HG02884 (cell line): ENCODE measurements at regions not wholly inside any gene's neighbourhood (a gene's known extent, or its start where the extent isn't known, plus 50 kb on each side); places are given as distances from the start of the nearest gene placed in this dataset.
"Not testable (repeated sequence)": the region's sequence is repeated elsewhere in the genome, so short reads cannot be mapped to it uniquely, and the experiment has no call there.

Experiments
- ATAC-seq: cut with Tn5 transposase; IDR thresholded peaks from one replicate; pipeline ENCODE4 v1.9.1; 2021; ENCODE audit warnings: mild to moderate bottlenecking, moderate library complexity; ENCODE audit not compliant: unreplicated experiment

DNA sequence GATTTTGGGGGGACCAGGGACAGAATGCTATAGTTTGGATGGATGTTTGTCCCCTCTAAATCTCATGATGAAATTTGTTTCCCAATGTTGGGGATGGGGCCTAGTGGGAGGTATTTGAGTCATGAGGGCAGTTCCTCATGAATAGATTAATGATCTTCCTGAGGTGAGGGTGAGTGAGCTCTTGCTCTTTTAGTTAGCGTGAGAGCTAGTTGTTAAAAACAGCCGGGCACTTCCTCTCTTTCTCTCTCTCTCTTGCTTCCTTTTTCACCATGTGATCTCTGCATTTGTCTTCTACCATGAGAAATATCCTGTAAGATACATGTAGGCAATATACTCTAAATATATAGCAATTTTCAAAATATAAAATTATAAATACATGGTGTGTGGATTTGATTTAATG, 290.8 kb upstream of the PCDH9 start:
- ATAC-seq = no peak

DNA sequence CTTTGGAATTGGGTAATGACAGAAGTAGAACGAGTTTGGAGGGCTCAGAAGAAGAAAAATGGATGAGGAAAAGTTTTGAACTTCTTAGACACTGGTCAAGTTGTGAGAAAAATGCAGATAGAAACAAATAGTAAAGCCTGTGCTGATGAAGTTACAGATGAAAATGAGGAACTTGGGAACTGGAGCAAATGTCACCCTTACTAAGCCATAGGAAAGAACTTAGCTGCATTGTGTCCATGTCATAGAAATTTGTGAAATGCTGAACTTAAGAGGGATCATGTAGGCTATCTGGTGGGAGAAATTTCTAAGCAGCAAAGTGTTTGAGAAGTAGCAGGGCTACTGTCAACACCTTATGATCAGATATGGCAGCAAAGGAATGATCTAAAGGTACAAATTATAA, 289.2 kb upstream of the PCDH9 start:
- ATAC-seq = no peak

DNA sequence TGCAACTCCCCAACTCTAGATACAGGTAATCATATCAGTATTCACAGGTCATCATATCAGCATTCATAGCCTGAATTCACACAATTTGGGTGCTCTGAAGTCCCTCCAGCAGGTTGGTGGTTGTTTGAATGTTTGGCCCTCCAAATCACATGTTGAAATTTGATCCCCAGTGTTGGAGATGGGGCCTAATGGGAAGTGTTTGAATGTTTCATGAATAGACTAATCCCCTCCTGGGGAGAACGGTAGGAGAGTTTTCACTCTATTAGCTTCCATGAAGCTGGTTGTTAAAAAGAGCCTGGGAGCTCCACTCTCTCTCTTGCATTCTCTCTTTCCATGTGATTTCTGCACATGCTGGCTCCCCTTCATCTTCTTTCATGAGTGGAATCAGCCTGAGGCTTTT, 288.6 kb upstream of the PCDH9 start:
- no peak for ATAC-seq

GRCh38 chr13:67515895-67516294, 285.8 kb upstream of the PCDH9 start:
- peak; percentile 66 for ATAC-seq

DNA sequence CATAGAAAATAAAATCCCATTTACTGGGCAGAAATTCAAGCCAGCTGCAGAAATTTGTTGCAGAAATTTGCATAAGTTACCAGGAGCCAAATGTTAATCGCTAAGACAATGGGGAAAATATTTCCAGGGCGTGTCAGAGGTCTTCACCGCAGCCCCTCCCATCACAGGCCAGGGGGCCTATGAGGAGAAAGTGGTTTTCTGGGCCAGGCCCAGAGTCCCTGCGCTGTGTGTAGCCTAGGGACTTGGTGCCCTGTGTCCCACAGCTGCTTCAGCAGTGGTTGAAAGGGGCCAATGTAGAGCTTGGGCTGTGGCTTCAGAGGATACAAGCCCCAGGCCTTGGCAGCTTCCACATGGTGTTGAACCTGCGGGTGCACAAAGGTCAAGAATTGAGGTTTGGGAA, 278.9 kb upstream of the PCDH9 start:
- no peak for ATAC-seq

GRCh38 chr13:67508275-67508674, 278.1 kb upstream of the PCDH9 start:
- ATAC-seq = not testable (repeated sequence)

- no peak for ATAC-seq
Observed at GRCh38 chr13:67506407-67506806, 276.3 kb upstream of the PCDH9 start.

- ATAC-seq = no peak
Observed at GRCh38 chr13:67505376-67505775, 275.2 kb upstream of the PCDH9 start.

- no peak for ATAC-seq
Observed at GRCh38 chr13:67498948-67499347, 268.8 kb upstream of the PCDH9 start.

DNA sequence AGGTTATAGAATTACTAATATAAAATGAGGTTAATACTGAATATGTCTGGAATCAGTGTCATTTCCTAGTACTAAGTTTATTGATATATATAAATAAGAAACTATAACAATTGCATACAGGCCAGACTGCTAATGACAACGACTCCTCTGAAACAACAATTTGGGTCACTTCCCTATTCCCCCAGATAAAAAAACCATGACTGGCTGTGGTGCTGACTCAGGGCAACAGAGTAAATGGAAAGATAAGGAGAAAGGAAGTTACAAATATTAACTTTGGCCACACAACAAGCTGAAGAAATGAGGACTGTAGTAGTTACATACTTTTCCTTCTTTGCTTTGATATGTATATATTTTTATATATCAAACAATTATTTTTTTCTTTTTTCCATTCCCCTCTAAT, 263.7 kb upstream of the PCDH9 start:
- no peak for ATAC-seq

DNA sequence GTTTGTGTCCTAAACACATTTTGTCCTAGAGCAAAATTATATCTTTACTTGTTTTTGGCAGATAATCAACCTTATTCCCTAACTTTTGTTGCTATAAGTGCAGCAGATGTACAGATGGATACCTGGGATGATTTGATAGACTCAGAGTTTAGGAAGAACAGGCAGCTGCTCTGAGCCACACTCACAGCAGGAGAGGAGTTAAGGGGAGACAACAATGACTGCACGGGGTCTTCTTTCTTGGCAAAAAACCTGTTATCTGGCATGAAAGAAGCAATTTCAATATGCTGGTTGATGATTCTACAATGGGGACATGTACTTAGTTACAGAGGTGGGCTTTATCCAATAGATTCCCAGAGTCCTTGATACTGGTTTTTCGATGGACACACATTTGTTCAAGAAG, 258.9 kb upstream of the PCDH9 start:
- ATAC-seq = no peak

GRCh38 chr13:67481445-67481844, 251.3 kb upstream of the PCDH9 start:
- no peak for ATAC-seq

DNA sequence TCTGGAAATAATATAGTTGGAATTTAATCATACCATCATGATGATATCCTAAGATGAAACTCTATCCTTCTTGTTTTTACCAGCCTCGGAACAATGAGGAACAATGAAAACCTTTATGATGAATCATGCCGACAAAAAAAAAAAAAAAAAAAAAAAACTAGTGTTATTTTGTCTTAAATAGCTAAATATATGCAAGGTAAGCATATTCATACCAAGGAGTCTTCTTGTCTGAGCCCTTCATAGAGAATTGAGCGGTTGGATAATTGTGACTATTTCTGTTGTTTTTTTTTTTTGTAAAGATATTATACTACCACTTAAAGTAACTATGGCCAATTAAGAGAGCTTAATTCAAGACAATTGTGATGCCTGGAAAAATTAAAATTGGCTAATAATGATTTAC, 244.0 kb upstream of the PCDH9 start:
- ATAC-seq = no peak

GRCh38 chr13:67469623-67470022, 239.5 kb upstream of the PCDH9 start:
- no peak for ATAC-seq

- no peak for ATAC-seq
Observed at GRCh38 chr13:67466569-67466968, 236.4 kb upstream of the PCDH9 start.

DNA sequence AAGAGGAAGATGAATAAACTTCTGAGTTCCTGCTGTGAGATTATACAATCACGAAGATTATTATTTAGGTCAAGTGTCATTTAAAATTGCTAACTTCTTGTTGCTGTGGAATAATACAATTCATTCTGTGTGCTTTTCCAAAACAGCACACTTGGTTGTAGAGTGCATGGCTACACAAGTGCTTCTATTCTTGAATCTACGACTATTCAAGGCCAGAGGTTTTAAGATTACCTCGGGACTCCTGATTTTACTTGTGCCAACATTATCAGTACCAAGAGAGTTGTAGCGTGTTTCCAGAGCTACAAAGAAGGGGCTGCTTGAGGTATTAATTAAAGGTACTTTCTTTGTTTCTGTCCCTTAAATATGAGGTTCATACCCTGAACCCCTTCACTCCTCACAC, 234.0 kb upstream of the PCDH9 start:
- ATAC-seq = no peak

GRCh38 chr13:67462098-67462497, 232.0 kb upstream of the PCDH9 start:
- ATAC-seq = no peak

DNA sequence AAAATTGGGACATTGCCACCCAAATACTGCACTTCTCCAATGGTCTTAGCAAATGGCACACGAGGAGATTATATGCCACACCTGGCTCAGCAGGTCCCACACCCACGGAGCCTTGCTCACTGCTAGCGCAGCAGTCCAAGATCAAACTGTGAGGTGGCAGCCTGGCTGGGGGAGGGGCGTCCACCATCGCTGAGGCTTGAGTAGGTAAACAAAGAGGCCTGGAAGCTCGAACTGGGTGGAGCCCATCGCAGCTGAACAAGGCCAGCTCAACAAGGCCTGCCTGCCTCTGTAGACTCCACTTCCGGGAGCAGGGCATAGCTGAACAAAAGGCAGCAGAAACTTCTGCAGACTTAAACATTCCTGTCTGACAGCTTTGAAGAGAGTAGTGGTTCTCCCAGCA, 222.4 kb upstream of the PCDH9 start:
- ATAC-seq = not testable (repeated sequence)

GRCh38 chr13:67445436-67445835, 215.3 kb upstream of the PCDH9 start:
- no peak for ATAC-seq

DNA sequence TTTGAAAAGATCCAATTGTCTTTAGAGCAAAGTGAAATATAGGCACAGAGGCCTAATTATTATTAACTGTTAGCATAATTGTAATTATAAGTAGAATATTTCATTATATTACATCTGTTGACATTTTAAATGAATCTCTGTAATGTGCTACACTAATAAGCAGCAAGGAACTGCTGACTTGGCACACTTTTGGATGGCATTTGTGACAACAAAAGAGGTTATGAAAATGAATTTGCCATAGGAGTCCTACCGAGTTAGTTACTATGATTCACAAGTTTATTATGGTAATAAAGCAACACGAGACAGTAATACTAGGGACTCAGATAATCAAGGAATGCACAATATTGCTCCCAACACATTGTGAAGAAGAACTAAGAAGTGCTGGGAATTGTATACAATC, 213.8 kb upstream of the PCDH9 start:
- ATAC-seq = no peak

DNA sequence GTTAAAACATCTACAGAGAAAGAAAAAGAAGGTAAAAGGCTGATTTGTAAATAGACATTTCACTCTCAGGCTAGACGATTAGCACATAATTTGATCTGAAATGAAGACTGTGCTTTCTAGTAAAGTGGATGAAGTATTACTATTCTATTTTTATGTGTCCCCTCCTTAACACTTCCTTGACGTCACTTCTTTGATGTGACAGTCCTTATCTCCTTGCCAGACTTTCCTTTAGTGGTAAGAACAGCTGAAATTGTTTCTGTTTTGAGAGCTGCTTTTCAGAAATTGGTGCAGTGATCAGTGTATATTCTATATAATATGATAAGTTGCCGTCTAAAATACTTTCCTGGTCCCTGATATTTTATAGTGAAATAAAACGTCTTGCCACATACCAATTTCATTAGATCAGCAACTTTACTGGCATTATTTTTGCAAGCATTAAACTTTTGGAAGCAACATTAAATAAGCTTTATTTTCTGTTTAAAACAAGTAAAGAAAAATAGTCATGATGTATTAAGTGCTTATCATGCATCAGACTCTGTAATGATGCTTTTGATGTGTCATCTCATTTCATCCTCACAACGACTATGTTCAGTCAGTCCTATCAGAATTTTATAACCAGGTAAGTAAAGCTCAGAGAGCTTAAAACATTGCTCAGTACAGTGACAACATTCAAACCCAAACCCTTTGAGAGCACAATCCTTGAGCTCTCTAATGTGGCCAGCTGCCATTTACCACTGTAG, 210.3 kb upstream of the PCDH9 start:
- ATAC-seq = no peak

DNA sequence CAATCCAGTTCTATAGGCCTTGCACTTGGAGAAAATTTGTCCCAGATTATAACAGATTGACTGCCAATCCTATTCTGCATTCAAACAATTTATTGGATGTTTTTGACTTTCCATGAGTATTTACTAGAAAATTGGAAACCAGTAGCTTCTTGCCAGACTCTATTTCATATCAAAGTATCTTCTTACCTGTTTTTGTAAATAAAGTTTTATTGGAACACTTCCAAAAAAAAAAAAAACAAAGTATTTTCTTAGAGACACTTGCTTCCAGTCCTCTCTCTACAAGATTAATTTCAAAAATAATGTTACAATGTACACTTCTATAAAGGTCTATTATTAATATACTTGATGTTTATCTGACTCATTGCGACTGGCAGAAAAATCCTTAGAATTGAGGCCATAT, 209.2 kb upstream of the PCDH9 start:
- ATAC-seq = no peak

- ATAC-seq = no peak
Observed at GRCh38 chr13:67438465-67438864, 208.3 kb upstream of the PCDH9 start.
